ENCODE measurements at regions not wholly inside any gene's neighbourhood (a gene's known extent, or its start where the extent isn't known, plus 50 kb on each side); places are given as distances from the start of the nearest gene placed in this dataset.

GRCh38 chr17:73722165-73722564 lies 77.9 kb upstream of the SDK2 start:
- TF ChIP-seq, protein P1, sequence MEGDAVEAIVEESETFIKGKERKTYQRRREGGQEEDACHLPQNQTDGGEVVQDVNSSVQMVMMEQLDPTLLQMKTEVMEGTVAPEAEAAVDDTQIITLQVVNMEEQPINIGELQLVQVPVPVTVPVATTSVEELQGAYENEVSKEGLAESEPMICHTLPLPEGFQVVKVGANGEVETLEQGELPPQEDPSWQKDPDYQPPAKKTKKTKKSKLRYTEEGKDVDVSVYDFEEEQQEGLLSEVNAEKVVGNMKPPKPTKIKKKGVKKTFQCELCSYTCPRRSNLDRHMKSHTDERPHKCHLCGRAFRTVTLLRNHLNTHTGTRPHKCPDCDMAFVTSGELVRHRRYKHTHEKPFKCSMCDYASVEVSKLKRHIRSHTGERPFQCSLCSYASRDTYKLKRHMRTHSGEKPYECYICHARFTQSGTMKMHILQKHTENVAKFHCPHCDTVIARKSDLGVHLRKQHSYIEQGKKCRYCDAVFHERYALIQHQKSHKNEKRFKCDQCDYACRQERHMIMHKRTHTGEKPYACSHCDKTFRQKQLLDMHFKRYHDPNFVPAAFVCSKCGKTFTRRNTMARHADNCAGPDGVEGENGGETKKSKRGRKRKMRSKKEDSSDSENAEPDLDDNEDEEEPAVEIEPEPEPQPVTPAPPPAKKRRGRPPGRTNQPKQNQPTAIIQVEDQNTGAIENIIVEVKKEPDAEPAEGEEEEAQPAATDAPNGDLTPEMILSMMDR (IDR thresholded peaks at IDR 0.05) = no peak
- TF ChIP-seq POLR2A (IDR thresholded peaks at IDR 0.05) = no peak
- TF ChIP-seq POLR2AphosphoS5 (IDR thresholded peaks at IDR 0.05) = no peak
- no peak for TF ChIP-seq EP300 (IDR thresholded peaks at IDR 0.05)
